PC-9 (cell line): ENCODE measurements at regions not wholly inside any gene's neighbourhood (a gene's known extent, or its start where the extent isn't known, plus 50 kb on each side); places are given as distances from the start of the nearest gene placed in this dataset.

Experiments used
- EZH2 ChIP-seq: fragments of 200-600 bp; sonication (generic); IDR thresholded peaks from 2 replicates; pipeline ENCODE4 v1.8.0; 2017; ENCODE audit warnings: antibody characterized with exemption, low read depth
- TF ChIP-seq, protein P1 (sequence below): fragments of 200-600 bp; sonication (generic); conservative IDR thresholded peaks from 2 replicates; pipeline ENCODE4 v1.6.1; 2017; ENCODE audit warnings: mixed run types, antibody characterized with exemption, mild to moderate bottlenecking, moderate library complexity

DNA sequence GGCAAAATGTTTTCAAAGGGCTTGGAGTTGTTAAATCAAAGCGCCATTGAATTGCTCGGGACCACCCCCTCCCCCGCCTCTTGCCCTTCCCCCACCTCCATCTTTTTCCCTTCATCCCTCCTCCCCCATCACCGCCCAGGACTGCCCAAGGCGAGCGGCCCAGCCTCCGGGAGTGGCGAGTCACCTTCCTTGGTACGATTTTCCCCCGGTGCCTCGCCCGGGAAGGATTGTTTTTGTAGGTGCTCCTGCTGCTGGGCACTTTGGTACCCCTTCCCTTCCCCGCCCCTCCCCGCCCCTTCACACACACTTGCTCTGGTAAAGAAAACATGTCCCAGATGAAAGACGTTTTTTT, 61.2 kb downstream of the TMEM174 start:
- TF ChIP-seq, protein P1, sequence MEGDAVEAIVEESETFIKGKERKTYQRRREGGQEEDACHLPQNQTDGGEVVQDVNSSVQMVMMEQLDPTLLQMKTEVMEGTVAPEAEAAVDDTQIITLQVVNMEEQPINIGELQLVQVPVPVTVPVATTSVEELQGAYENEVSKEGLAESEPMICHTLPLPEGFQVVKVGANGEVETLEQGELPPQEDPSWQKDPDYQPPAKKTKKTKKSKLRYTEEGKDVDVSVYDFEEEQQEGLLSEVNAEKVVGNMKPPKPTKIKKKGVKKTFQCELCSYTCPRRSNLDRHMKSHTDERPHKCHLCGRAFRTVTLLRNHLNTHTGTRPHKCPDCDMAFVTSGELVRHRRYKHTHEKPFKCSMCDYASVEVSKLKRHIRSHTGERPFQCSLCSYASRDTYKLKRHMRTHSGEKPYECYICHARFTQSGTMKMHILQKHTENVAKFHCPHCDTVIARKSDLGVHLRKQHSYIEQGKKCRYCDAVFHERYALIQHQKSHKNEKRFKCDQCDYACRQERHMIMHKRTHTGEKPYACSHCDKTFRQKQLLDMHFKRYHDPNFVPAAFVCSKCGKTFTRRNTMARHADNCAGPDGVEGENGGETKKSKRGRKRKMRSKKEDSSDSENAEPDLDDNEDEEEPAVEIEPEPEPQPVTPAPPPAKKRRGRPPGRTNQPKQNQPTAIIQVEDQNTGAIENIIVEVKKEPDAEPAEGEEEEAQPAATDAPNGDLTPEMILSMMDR = no peak
- no peak for TF ChIP-seq EZH2
